SK-N-SH (cell line): ENCODE measurements at regions not wholly inside any gene's neighbourhood (a gene's known extent, or its start where the extent isn't known, plus 50 kb on each side); places are given as distances from the start of the nearest gene placed in this dataset.

Experiments used
- CTCF ChIA-PET: fragments of 300-600, 350-600 bp; formaldehyde crosslinking; extraction: SDS; loops from one replicate; lab custom pipeline; 2021; lab: Yijun Ruan, JAX
- POLR2A ChIA-PET: fragments of 350-600 bp; sonication (Branson Sonifier 250); formaldehyde crosslinking; extraction: SDS; loops from one replicate; lab custom pipeline; 2020; ENCODE audit warnings: antibody characterized with exemption, inconsistent platforms; lab: Yijun Ruan, JAX
- DNase-seq: peaks from one replicate; pipeline ENCODE4 v3.0.0; 2012
- H2AFZ ChIP-seq: fragments of 200-600 bp; sonication (generic); 2 replicates; pipeline ENCODE4 v1.8.1; 2016; ENCODE audit warnings: antibody characterized with exemption, mild to moderate bottlenecking, low read depth
- H3F3A ChIP-seq: fragments of 200-600 bp; sonication (generic); replicated peaks from 2 replicates; pipeline ENCODE3; 2016; ENCODE audit warnings: antibody characterized with exemption, mild to moderate bottlenecking; ENCODE audit not compliant: insufficient read depth
- H3K27ac ChIP-seq, 2 experiments: fragments of 200-500 bp in 1 of 2; fragments of 200-600 bp in 1 of 2; sonication (Bioruptor generic) in 1 of 2; sonication (generic), shearing (Covaris generic) in 1 of 2; 2 replicates each; pipeline versions ENCODE4 v1.5.1 to v1.6.1; 2014 to 2016; ENCODE audit warnings: low read depth in 2 of 2, inconsistent platforms in 1 of 2, low read length in 1 of 2, mild to moderate bottlenecking in 1 of 2, mixed read lengths in 1 of 2
- H3K27me3 ChIP-seq: fragments of 200-600 bp; sonication (generic), shearing (Covaris generic); 2 replicates; pipeline ENCODE4 v1.6.1; 2016; ENCODE audit warnings: mixed run types; ENCODE audit not compliant: insufficient read depth
- H3K36me3 ChIP-seq, 2 experiments: fragments of 200-500 bp in 1 of 2; fragments of 200-600 bp in 1 of 2; sonication (Bioruptor generic) in 1 of 2; sonication (generic) in 1 of 2; replicated peaks in 1 of 2; 2 replicates each; pipeline versions ENCODE3 to v1.5.1; 2014 to 2016; ENCODE audit warnings: low read length in 1 of 2, mild to moderate bottlenecking in 1 of 2; ENCODE audit not compliant: insufficient read depth in 2 of 2, control insufficient read depth in 1 of 2
- H3K4me1 ChIP-seq, 2 experiments: fragments of 200-500 bp in 1 of 2; fragments of 200-600 bp in 1 of 2; sonication (Bioruptor generic) in 1 of 2; sonication (generic), shearing (Covaris generic) in 1 of 2; 2 replicates each; pipeline versions ENCODE4 v1.5.1 to v1.6.1; 2014 to 2016; ENCODE audit warnings: low read depth in 1 of 2, low read length in 1 of 2, mixed run types in 1 of 2; ENCODE audit not compliant: insufficient read depth in 2 of 2, control insufficient read depth in 1 of 2
- H3K4me2 ChIP-seq: fragments of 200-600 bp; sonication (generic), shearing (Covaris generic); 2 replicates; pipeline ENCODE4 v1.6.1; 2017; ENCODE audit warnings: mixed run types
- H3K4me3 ChIP-seq, 2 experiments: fragments of 200-500 bp in 1 of 2; fragments of 200-600 bp in 1 of 2; sonication (Bioruptor generic) in 1 of 2; sonication (generic), shearing (Covaris generic) in 1 of 2; 2 replicates each; pipeline versions ENCODE4 v1.5.1 to v1.8.1; 2014 to 2016; ENCODE audit warnings: low read depth in 2 of 2, inconsistent platforms in 1 of 2, low read length in 1 of 2, mild to moderate bottlenecking in 1 of 2, mixed read lengths in 1 of 2, moderate library complexity in 1 of 2
- H3K79me2 ChIP-seq: fragments of 200-600 bp; sonication (generic); 2 replicates; pipeline ENCODE4 v1.8.1; 2017; ENCODE audit warnings: mild to moderate bottlenecking; ENCODE audit not compliant: insufficient read depth
- H3K9ac ChIP-seq: fragments of 200-600 bp; sonication (generic); 2 replicates; pipeline ENCODE4 v1.6.1; 2017; ENCODE audit warnings: mixed run types
- H3K9me2 ChIP-seq: fragments of 200-600 bp; sonication (generic); 2 replicates; pipeline ENCODE4 v1.6.1; 2017; ENCODE audit warnings: mixed run types
- H3K9me3 ChIP-seq: fragments of 200-600 bp; sonication (generic); 2 replicates; pipeline ENCODE4 v1.6.1; 2017; ENCODE audit warnings: mixed run types, mild to moderate bottlenecking, moderate library complexity
- H4K20me1 ChIP-seq: fragments of 200-600 bp; sonication (generic); 2 replicates; pipeline ENCODE4 v1.6.1; 2017; ENCODE audit warnings: mild to moderate bottlenecking, mixed run types; ENCODE audit not compliant: insufficient read depth
- CHD2 ChIP-seq: fragments of 150-350 bp; IDR thresholded peaks from 2 replicates; pipeline ENCODE4 v1.6.1; 2018; ENCODE audit warnings: low read length; ENCODE audit not compliant: partially characterized antibody
- JUND ChIP-seq: IDR thresholded peaks from 2 replicates; pipeline ENCODE4 v1.4.0; 2012
- NFIC ChIP-seq: IDR thresholded peaks from 2 replicates; pipeline ENCODE4 v1.4.0; 2012; ENCODE audit warnings: borderline replicate concordance
- RCOR1 ChIP-seq: fragments of 150-350 bp; IDR thresholded peaks from 2 replicates; pipeline ENCODE4 v1.6.1; 2017; ENCODE audit warnings: antibody characterized with exemption, low read length
- SIN3A ChIP-seq: IDR thresholded peaks from 2 replicates; pipeline ENCODE4 v1.6.1; 2012; ENCODE audit warnings: low read depth, mild to moderate bottlenecking, low read length, moderate library complexity, borderline replicate concordance
- USF1 ChIP-seq: IDR thresholded peaks from 2 replicates; pipeline ENCODE4 v1.4.0; 2012; ENCODE audit warnings: low read depth, borderline replicate concordance
- ZBTB33 ChIP-seq: IDR thresholded peaks from 2 replicates; pipeline ENCODE4 v1.4.0; 2012; ENCODE audit warnings: low read depth, borderline replicate concordance
- WGBS: methylation state at CpG from one replicate; pipeline ENCODE4 v1.1.6; 2017; ENCODE audit warnings: low lambda C conversion rate; 5-methylcytosine and 5-hydroxymethylcytosine counted together

GRCh38 chr15:66839506-66840112 is 137.6 kb downstream of the SMAD6 start:
- no peaks in the 10 kb centered on the region for H4K20me1 ChIP-seq
- H3F3A ChIP-seq: peaks cover 26% of the 10 kb centered on the region
- peaks cover 0 to under 1% of the 10 kb centered on the region in 2 experiments for H3K36me3 ChIP-seq
- no peak overlapping the region for H3K9ac ChIP-seq
- no peak for DNase-seq
- no peaks in the 10 kb centered on the region for H3K27me3 ChIP-seq
- peaks cover 7 to 23% of the 10 kb centered on the region in 2 experiments; a peak in 3 of 4 replicates for H3K4me1 ChIP-seq
- H2AFZ ChIP-seq: 0 out of 2 replicates have a peak overlapping the region, but pooled peaks have one; percentile 21
- WGBS: 85% methylated on average over 4 of the region's 4 CpGs
- no peaks in the 10 kb centered on the region for H3K9me2 ChIP-seq
- TF ChIP-seq JUND (no peak), USF1 (peak; percentile 70; the same call in 1 of the 2 replicates), NFIC (no peak), RCOR1 (no peak), SIN3A (no peak)
- no peak overlapping the region for H3K4me3 ChIP-seq
- H3K27ac ChIP-seq: peak overlapping the region in 1 of 2 experiments; percentile 97; a peak in 2 of 4 replicates
- ChIA-PET POLR2A (no interaction called here), CTCF (interaction anchor here (0.7 to 7.4 kb wide), 16 partner anchors 9 to 235 kb away, joined by 3 to 72 read pairs (median 4); no protein-coding TSS in a partner anchor)
- H3K79me2 ChIP-seq: peaks cover 17% of the 10 kb centered on the region; the same call in 1 of the 2 replicates
- H3K4me2 ChIP-seq: no peak overlapping the region
- H3K9me3 ChIP-seq: no peaks in the 10 kb centered on the region

GRCh38 chr15:66840615-66841390 is 138.8 kb downstream of the SMAD6 start:
- WGBS: 82% methylated on average over 5 of the region's 5 CpGs
- peaks cover 7 to 23% of the 10 kb centered on the region in 2 experiments; a peak in 3 of 4 replicates for H3K4me1 ChIP-seq
- POLR2A ChIA-PET: no interaction called here

More at GRCh38 chr15:66840615-66841390, 138.8 kb downstream of the SMAD6 start:
- no peak for TF ChIP-seq ZBTB33
- TF ChIP-seq CHD2: no peak
- DNase-seq: no peak
- CTCF ChIA-PET: interaction anchor here (7.4 kb wide), 1 partner anchor 11 kb away, joined by 72 read pairs; no protein-coding TSS in a partner anchor
- H3K9me2 ChIP-seq: no peaks in the 10 kb centered on the region
- H4K20me1 ChIP-seq: no peaks in the 10 kb centered on the region
- H3K79me2 ChIP-seq: peaks cover 22% of the 10 kb centered on the region
- peak overlapping the region; percentile 85; the same call in 1 of the 2 replicates for H3K9ac ChIP-seq
- no peak overlapping the region for H3K4me3 ChIP-seq
- H2AFZ ChIP-seq: no peak overlapping the region
- no peaks in the 10 kb centered on the region for H3K27me3 ChIP-seq
- peak overlapping the region in 1 of 2 experiments; percentile 97; a peak in 2 of 4 replicates for H3K27ac ChIP-seq
- peaks cover 26% of the 10 kb centered on the region for H3F3A ChIP-seq
- H3K36me3 ChIP-seq: peaks cover 0 to 5% of the 10 kb centered on the region in 2 experiments
- no peaks in the 10 kb centered on the region for H3K9me3 ChIP-seq
- H3K4me2 ChIP-seq: no peak overlapping the region
